HEK293 (cell line): ENCODE measurements at regions not wholly inside any gene's neighbourhood (a gene's known extent, or its start where the extent isn't known, plus 50 kb on each side); places are given as distances from the start of the nearest gene placed in this dataset.
A peak's percentile ranks its signal among the peaks of the same experiment; 100 is the strongest.

Experiments
- CTCF ChIA-PET: fragments of 350-600 bp; formaldehyde crosslinking; extraction: SDS; loops from one replicate; lab custom pipeline; 2021; ENCODE audit warnings: antibody characterized with exemption; lab: Yijun Ruan, JAX
- POLR2A ChIA-PET: fragments of 300-600 bp; formaldehyde crosslinking; extraction: SDS; loops from one replicate; lab custom pipeline; 2020; ENCODE audit warnings: antibody characterized with exemption, inconsistent platforms; lab: Yijun Ruan, JAX
- H3K27ac ChIP-seq: fragments of 200-500 bp; sonication (Bioruptor generic); 2 replicates; pipeline ENCODE4 v1.5.1; 2014; ENCODE audit warnings: low read depth, low read length, control low read depth, inconsistent platforms; ENCODE audit errors: extremely low read depth
- H3K36me3 ChIP-seq, 2 experiments: fragments of 200-500 bp in 1 of 2; sonication (Bioruptor generic) in 1 of 2; 1 replicate in 1 of 2; 2 replicates in 1 of 2; pipeline ENCODE4 v1.5.1; 2014 to 2017; ENCODE audit warnings: inconsistent platforms in 2 of 2, low read length in 2 of 2; ENCODE audit not compliant: control insufficient read depth in 2 of 2, insufficient read depth in 1 of 2
- H3K4me1 ChIP-seq: fragments of 200-500 bp; sonication (Bioruptor generic); 2 replicates; pipeline ENCODE4 v1.5.1; 2014; ENCODE audit warnings: mild to moderate bottlenecking, low read length, inconsistent platforms; ENCODE audit not compliant: control insufficient read depth, insufficient read depth
- H3K4me3 ChIP-seq: 2 replicates; pipeline ENCODE4 v1.5.1; 2011; ENCODE audit warnings: low read depth, mild to moderate bottlenecking, control low read depth, low read length, moderate library complexity
- H3K9me3 ChIP-seq: fragments of 200-500 bp; sonication (Bioruptor generic); 2 replicates; pipeline ENCODE4 v1.5.1; 2014; ENCODE audit warnings: low read depth, low read length, inconsistent platforms; ENCODE audit not compliant: control insufficient read depth, insufficient read depth
- GLIS1 ChIP-seq: fragments of 450-650 bp; formaldehyde crosslinking; IDR thresholded peaks from 2 replicates; pipeline ENCODE4 v1.5.1; 2016; ENCODE audit warnings: missing biosample characterization, missing genetic modification characterization
- HIC1 ChIP-seq: fragments of 450-650 bp; formaldehyde crosslinking; IDR thresholded peaks from 2 replicates; pipeline ENCODE4 v1.5.1; 2016; ENCODE audit warnings: missing biosample characterization, missing genetic modification characterization
- MYNN ChIP-seq: fragments of 450-650 bp; formaldehyde crosslinking; IDR thresholded peaks from 2 replicates; pipeline ENCODE4 v1.5.1; 2016; ENCODE audit warnings: missing biosample characterization, missing genetic modification characterization, borderline replicate concordance
- OSR2 ChIP-seq: fragments of 450-650 bp; formaldehyde crosslinking; IDR thresholded peaks from 2 replicates; pipeline ENCODE4 v1.5.1; 2016; ENCODE audit warnings: missing biosample characterization, missing genetic modification characterization
- PRDM10 ChIP-seq: fragments of 450-650 bp; formaldehyde crosslinking; IDR thresholded peaks from 2 replicates; pipeline ENCODE4 v1.5.1; 2016; ENCODE audit warnings: missing biosample characterization, missing genetic modification characterization
- PRDM2 ChIP-seq: fragments of 450-650 bp; formaldehyde crosslinking; IDR thresholded peaks from 2 replicates; pipeline ENCODE4 v1.5.1; 2016; ENCODE audit warnings: missing biosample characterization, missing genetic modification characterization, borderline replicate concordance
- ZFP3 ChIP-seq: fragments of 450-650 bp; formaldehyde crosslinking; IDR thresholded peaks from 2 replicates; pipeline ENCODE4 v1.5.1; 2016; ENCODE audit warnings: low read depth, missing biosample characterization, missing genetic modification characterization
- ZNF169 ChIP-seq: fragments of 450-650 bp; formaldehyde crosslinking; IDR thresholded peaks from 2 replicates; pipeline ENCODE4 v1.5.1; 2016; ENCODE audit warnings: missing biosample characterization, missing genetic modification characterization
- ZNF354C ChIP-seq: fragments of 450-650 bp; formaldehyde crosslinking; IDR thresholded peaks from 2 replicates; pipeline ENCODE4 v1.5.1; 2016; ENCODE audit warnings: missing biosample characterization, missing genetic modification characterization, low read depth, borderline replicate concordance
- ZNF398 ChIP-seq: fragments of 450-650 bp; formaldehyde crosslinking; IDR thresholded peaks from 2 replicates; pipeline ENCODE4 v1.5.1; 2017; ENCODE audit warnings: missing biosample characterization, missing genetic modification characterization
- ZNF529 ChIP-seq: fragments of 450-650 bp; formaldehyde crosslinking; IDR thresholded peaks from 2 replicates; pipeline ENCODE4 v1.5.1; 2017; ENCODE audit warnings: missing genetic modification characterization, missing biosample characterization; ENCODE audit not compliant: insufficient replicate concordance
- ZNF610 ChIP-seq: fragments of 450-650 bp; formaldehyde crosslinking; IDR thresholded peaks from 2 replicates; pipeline ENCODE4 v1.5.1; 2016; ENCODE audit warnings: missing biosample characterization, missing genetic modification characterization, borderline replicate concordance
- ZNF629 ChIP-seq: fragments of 450-650 bp; formaldehyde crosslinking; IDR thresholded peaks from 2 replicates; pipeline ENCODE4 v1.5.1; 2017; ENCODE audit warnings: missing biosample characterization, missing genetic modification characterization
- ZNF692 ChIP-seq: fragments of 450-650 bp; formaldehyde crosslinking; IDR thresholded peaks from 2 replicates; pipeline ENCODE4 v1.5.1; 2016; ENCODE audit warnings: missing biosample characterization, missing genetic modification characterization
- ZNF792 ChIP-seq: fragments of 450-650 bp; formaldehyde crosslinking; IDR thresholded peaks from 2 replicates; pipeline ENCODE4 v1.5.1; 2016; ENCODE audit warnings: missing biosample characterization, missing genetic modification characterization

GRCh38 chr3:72445827-72446217 lies 402.4 kb downstream of the SHQ1 start (continued):
- TF ChIP-seq PRDM2 (tag by site-specific recombination) (no peak), ZFP3 (tag by site-specific recombination) (no peak)

GRCh38 chr3:72444656-72445223 lies 403.5 kb downstream of the SHQ1 start:
- Histone ChIP-seq H3K36me3 (peaks cover 0 to 2% of the 10 kb centered on the region in 2 experiments; a peak in 1 of 3 replicates), H3K9me3 (no peaks in the 10 kb centered on the region), H3K4me3 (peak overlapping the region; percentile 74), H3K4me1 (peaks cover 16% of the 10 kb centered on the region), H3K27ac (no peak overlapping the region)
- ChIA-PET CTCF (no interaction called here), POLR2A (no interaction called here)
- TF ChIP-seq HIC1 (tag by site-specific recombination) (no peak), ZNF792 (tag by site-specific recombination) (no peak), ZNF629 (tag by site-specific recombination) (no peak), ZNF169 (tag by site-specific recombination) (no peak), ZNF354C (tag by site-specific recombination) (no peak), ZNF610 (no peak), ZNF529 (tag by site-specific recombination) (no peak), OSR2 (tag by site-specific recombination) (no peak), MYNN (no peak), ZNF398 (no peak), GLIS1 (tag by site-specific recombination) (no peak), PRDM10 (tag by site-specific recombination) (no peak), ZNF692 (tag by site-specific recombination) (no peak)
